Stimulated activated naive CD8-positive, alpha-beta T cell treated with anti-CD3 and anti-CD28 coated beads, Interleukin-15, amount 100 ng/mL, for 72 hours (primary cell): ENCODE measurements at regions not wholly inside any gene's neighbourhood (a gene's known extent, or its start where the extent isn't known, plus 50 kb on each side); places are given as distances from the start of the nearest gene placed in this dataset.
"Not testable (repeated sequence)": the region's sequence is repeated elsewhere in the genome, so short reads cannot be mapped to it uniquely, and the experiment has no call there.

Experiments
- ATAC-seq: fragments of 150-1000 bp; cut with Tn5 transposase; 2 replicates; pipeline ENCODE4 v1.10.0; 2021; ENCODE audit warnings: mild to moderate bottlenecking, moderate library complexity
- DNase-seq, 2 donors: peaks; one replicate each; pipeline ENCODE4 v3.0.0; 2021 to 2022
- H3K27ac Mint-ChIP-seq, 2 donors: one replicate each; pipeline ENCODE4 v1.8.0; 2022; ENCODE audit warnings: mild to moderate bottlenecking in 2 of 2, mixed read lengths in 2 of 2, moderate library complexity in 2 of 2
- H3K27me3 Mint-ChIP-seq: one replicate; pipeline ENCODE4 v1.8.0; 2022; ENCODE audit warnings: mixed read lengths
- H3K4me1 Mint-ChIP-seq: one replicate; pipeline ENCODE4 v1.8.0; 2022; ENCODE audit warnings: mild to moderate bottlenecking, mixed read lengths
- H3K4me3 Mint-ChIP-seq, 2 donors: one replicate each; pipeline ENCODE4 v1.8.0; 2022; ENCODE audit warnings: mild to moderate bottlenecking in 2 of 2, mixed read lengths in 2 of 2, moderate library complexity in 1 of 2
- H3K9me3 Mint-ChIP-seq, 2 donors: one replicate each; pipeline ENCODE4 v1.8.0; 2022; ENCODE audit warnings: mixed read lengths in 2 of 2

DNA sequence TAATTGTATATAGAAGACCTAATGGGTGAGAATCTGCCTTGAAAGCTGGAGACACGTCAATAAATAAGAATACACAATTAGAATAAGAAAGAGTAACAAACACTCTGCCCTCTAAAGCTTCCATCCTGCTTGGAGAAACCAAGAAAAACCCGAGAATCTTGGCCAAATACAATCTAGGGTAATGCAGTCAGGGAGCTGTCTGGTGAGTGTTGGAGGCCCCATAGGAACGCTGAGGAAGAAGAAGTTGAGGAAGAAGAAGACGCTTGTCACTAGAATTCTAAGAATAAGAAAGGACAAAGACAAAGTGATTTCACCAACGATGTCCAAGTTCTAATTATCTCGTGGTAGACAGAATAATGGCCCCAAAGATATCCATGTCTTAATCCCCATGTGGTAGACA lies 4485.9 kb upstream of the OR11H1 start:
- peaks cover 45 to 51% of the 10 kb centered on the region in 2 donors for H3K9me3 Mint-ChIP-seq

DNA sequence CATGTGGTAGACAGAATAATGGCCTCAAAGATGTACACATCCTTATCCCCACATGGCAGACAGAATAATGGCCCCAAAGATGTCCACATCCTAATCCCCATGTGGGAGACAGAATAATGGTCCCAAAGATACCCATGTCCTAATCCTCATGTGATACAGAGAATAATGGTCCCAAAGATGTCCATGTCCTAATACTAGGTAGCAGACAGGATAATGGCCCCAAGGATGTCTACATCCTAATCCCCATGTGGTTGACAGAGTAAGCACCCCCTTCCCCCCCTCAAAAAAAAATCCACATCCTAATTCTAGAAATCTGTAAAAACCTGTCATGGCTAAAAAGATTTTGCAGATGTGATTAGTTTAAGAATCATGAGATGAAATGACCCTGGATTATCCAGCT lies 4484.7 kb upstream of the OR11H1 start:
- not testable (repeated sequence) for ATAC-seq

More for the DNA sequence above, 4485.9 kb upstream of the OR11H1 start:
- DNase-seq = no peak
- no peaks in the 10 kb centered on the region for H3K4me1 Mint-ChIP-seq
- no peak for ATAC-seq
- no peak overlapping the region for H3K27ac Mint-ChIP-seq
- no peak overlapping the region for H3K4me3 Mint-ChIP-seq
- no peaks in the 10 kb centered on the region for H3K27me3 Mint-ChIP-seq

DNA sequence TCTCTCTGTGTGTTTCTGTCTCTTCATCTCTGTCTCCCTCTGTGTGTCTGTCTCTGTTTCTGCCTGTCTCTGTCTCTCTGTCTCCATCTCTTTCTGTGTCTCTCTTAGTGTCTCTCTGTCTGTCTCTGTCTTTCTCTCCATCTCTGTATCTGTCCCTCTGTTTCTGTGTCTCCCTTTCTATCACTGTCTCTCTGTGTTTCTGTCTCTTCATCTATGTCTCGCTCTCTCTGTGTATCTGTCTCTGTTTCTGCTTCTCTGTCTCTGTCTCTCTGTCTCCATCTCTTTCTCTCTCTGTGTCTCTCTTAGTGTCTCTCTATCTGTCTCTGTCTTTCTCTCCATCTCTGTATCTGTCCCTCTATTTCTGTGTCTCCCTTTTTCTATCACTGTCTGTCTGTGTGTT lies 4479.1 kb upstream of the OR11H1 start:
- not testable (repeated sequence) for DNase-seq, H3K4me3 Mint-ChIP-seq, H3K27me3 Mint-ChIP-seq, H3K27ac Mint-ChIP-seq, H3K4me1 Mint-ChIP-seq, ATAC-seq
- H3K9me3 Mint-ChIP-seq = peaks cover 17 to 25% of the 10 kb centered on the region in 2 donors

More for the DNA sequence above, 4484.7 kb upstream of the OR11H1 start:
- not testable (repeated sequence) for DNase-seq, H3K27me3 Mint-ChIP-seq, H3K27ac Mint-ChIP-seq, H3K4me3 Mint-ChIP-seq, H3K4me1 Mint-ChIP-seq
- peaks cover 37 to 42% of the 10 kb centered on the region in 2 donors for H3K9me3 Mint-ChIP-seq

DNA sequence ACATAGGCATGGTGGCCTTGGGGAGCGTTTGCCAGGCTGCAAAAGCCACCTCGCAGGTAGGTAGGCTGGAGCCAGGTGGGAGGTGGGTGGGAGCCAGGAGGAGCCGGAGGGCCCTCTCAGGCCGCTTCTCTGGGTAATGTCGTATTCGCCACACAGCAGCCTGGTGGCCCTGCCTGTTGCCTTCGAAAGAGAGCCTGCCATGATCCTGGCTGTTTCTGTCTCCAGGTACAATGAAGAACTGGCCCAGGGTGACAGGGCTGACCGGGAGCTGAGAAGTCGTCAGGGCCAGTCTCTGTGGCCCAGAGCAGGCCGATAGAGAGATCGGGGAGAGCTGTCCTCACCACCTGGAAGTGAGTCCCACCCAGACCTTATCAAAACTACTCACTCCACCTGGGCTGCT lies 4477.8 kb upstream of the OR11H1 start:
- ATAC-seq, H3K4me3 Mint-ChIP-seq, DNase-seq, H3K4me1 Mint-ChIP-seq, H3K27me3 Mint-ChIP-seq, H3K27ac Mint-ChIP-seq: not testable (repeated sequence)
- H3K9me3 Mint-ChIP-seq = peaks cover 19 to 35% of the 10 kb centered on the region in 2 donors

DNA sequence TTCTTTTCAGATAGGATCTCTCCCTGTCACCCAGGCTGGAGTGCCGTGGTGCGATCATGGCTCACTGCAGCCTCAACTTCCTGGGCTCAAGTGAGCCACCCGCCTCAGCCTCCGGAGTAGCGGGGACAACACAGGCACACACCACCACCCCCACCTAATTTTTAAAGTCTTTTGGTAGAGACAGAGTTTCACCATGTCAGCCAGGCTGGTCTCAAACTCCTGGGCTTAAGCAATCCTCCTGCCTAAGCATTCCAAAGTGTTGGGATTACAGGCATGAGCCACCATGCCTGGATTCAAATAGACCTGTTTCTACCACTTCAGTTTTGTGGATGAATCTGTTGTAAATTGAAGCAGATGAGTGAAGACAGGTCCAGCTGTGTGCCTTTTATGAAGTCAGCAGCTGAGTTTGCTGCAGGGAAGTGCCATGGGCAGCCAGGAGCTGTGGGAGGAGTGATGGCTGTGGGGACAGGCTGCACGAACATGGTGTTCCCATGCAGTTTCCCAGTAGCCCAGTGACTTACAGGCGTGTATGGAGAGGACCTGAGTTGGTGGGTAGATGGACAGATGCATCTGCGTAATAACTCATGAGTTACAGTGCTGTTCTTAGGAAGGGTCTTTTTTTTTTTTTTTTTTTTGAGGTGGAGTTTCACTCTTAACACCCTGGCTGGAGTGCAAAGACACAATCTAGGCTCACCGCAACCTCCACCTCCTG lies 4476.4 kb upstream of the OR11H1 start:
- not testable (repeated sequence) for H3K27me3 Mint-ChIP-seq, DNase-seq, ATAC-seq, H3K4me3 Mint-ChIP-seq, H3K4me1 Mint-ChIP-seq, H3K27ac Mint-ChIP-seq
- H3K9me3 Mint-ChIP-seq = peaks cover 30 to 47% of the 10 kb centered on the region in 2 donors

DNA sequence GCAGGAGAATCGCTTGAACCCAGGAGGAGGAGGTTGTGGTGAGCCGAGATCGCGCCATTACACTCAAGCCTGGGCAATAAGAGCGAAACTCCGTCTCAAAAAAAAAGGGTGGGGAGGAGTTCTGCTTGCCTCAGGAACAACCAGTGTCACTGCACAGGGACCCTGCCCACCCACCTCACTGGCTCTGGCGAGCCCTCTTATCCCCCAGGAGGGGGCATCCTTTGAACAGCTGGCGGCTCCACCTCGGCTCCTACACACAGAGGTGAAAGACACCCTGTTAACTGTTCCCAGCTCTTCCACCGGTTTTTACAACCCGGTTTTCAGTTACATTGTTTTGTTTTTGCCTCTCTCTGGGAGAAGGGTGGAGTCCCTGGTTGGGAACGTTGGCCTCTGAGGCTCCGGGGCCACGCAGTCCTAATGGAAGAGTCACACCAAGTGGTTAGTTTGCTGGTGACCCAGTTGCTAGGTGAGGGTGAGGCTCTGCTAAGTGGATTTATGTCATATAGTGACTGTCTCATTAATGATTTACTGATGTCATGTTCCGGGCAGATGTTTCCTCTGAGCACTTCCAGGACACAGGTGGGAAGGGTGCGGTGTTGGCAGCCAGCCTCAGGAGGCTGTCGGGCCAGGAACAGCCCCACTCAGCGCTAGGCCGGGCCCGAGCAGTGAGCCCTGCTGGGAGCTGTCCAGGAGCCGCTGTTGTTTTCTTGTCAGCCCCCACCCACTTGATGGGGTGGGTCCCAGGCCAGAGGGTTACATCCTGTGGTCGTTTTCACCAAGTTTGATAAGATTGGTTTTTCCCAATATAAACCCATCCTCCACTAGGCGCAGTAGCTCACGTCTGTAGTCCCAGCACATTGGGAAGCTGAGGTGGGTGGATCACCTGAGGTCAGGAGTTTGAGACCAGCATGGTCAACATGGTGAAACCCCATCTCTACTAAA lies 4474.3 kb upstream of the OR11H1 start:
- peaks cover 33 to 50% of the 10 kb centered on the region in 2 donors for H3K9me3 Mint-ChIP-seq
- not testable (repeated sequence) for H3K4me3 Mint-ChIP-seq, H3K27me3 Mint-ChIP-seq, H3K27ac Mint-ChIP-seq, H3K4me1 Mint-ChIP-seq, DNase-seq, ATAC-seq

DNA sequence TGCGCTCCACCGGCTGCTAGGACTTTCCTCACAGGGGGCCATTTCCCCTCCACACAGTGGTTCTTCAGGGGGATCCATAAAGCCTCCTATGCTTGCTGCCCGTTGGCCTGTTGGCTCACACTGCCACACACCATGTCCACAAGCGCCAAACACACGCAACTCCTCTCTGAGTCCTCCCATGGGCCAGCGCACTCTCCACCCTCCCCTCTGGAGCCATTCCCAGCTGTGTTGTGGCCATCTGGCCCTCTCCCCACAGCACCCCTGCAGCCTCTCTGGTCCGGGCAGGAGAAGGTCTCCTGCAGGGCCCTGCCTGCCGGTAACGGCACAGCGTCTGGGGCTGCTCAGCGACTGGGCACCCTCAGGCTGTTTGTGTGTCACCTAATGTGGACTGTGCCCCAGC lies 4473.3 kb upstream of the OR11H1 start:
- peak; percentile 16 for ATAC-seq
- H3K27me3 Mint-ChIP-seq, H3K4me3 Mint-ChIP-seq, H3K27ac Mint-ChIP-seq, DNase-seq, H3K4me1 Mint-ChIP-seq: not testable (repeated sequence)
- H3K9me3 Mint-ChIP-seq = peaks cover 27 to 47% of the 10 kb centered on the region in 2 donors

DNA sequence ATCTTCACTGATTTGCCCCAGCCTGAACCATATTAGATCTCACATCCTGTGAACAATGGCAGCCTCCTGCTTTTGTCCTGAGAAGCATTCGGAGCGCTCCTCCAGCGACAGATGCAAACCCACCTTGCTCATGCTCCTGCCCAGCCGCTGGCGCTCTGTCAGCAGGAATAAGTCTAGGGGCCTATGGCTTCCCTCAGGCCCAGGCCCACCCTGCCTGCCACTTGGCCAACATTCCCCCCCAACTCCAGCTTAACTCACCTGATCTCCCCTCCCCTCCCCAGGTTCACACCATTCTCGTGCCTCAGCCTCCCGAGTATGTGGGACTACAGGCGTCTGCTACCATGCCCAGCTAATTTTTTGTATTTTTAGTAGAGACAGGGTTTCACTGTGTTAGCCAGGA lies 4472.8 kb upstream of the OR11H1 start:
- H3K4me3 Mint-ChIP-seq, H3K27me3 Mint-ChIP-seq, ATAC-seq, DNase-seq, H3K27ac Mint-ChIP-seq, H3K4me1 Mint-ChIP-seq: not testable (repeated sequence)
- H3K9me3 Mint-ChIP-seq = peaks cover 27 to 49% of the 10 kb centered on the region in 2 donors

DNA sequence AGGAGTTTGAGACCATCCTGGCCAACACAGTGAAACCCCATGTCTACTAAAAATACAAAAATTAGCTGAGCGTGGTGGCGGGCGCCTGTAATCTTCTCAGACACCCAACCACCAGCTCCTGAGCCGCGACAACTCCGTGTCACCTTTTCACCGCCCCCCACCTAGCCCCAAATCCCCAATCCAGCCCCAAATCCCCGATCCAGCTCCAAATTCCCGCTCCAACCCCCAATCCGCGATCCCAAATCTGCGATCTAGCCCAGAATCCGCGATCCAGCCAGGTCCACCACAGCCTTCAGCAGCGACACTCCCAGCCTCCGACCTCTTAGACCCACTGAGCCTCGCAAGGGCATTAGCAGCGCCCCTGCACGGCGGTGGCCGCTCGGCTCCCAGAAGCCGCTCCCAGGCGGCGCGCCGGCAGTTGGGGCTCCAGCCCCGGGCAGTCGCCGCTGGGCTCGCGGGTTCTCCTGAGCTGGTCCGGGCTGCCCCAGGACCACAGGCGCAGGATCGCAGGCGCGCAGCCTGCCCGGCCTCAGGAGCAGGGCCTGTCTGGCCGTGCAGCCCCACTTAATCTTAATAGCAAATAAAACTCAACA lies 4469.9 kb upstream of the OR11H1 start:
- H3K4me1 Mint-ChIP-seq, DNase-seq, H3K27ac Mint-ChIP-seq, H3K4me3 Mint-ChIP-seq, ATAC-seq, H3K27me3 Mint-ChIP-seq: not testable (repeated sequence)
- H3K9me3 Mint-ChIP-seq = peaks cover 30 to 66% of the 10 kb centered on the region in 2 donors

DNA sequence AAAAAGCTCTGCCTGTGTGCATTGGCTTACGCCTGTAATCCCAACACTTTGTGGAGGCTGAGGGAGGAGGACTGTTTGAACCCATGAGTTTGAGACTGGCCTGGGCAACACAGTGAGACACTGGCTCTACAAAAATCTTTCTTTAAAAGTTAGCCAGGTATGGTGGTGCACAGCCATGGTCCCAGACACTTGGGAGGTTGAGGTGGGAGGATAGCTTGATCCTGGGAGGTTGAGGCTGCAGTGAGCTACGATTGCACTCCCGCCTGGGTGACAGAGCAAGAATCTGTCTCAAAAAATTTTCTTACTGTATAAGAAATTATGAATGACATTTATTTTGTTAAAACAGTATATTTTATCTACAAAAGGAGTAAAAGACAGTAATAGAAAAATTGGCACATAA lies 4468.9 kb upstream of the OR11H1 start:
- peaks cover 34 to 66% of the 10 kb centered on the region in 2 donors for H3K9me3 Mint-ChIP-seq
- not testable (repeated sequence) for H3K27me3 Mint-ChIP-seq, ATAC-seq, H3K4me3 Mint-ChIP-seq, H3K4me1 Mint-ChIP-seq, H3K27ac Mint-ChIP-seq, DNase-seq

DNA sequence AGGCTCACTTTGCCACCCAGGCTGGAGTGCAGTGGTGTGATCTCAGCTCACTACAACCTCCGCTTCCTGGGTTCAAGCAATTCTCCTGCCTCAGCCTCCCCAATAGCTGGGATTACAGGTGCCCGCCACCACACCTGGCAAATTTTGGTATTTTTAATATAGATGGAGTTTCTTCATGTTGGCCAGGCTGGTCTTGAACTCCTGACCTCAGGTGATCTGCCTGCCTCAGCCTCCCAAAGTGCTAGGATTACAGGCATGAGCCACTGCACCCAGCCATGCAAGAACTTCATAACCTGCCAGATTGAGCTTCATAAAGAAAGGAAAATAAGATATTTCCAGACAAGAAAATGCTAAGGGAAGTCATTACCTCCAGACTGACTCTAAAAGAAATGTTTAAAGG lies 4467.2 kb upstream of the OR11H1 start:
- H3K27ac Mint-ChIP-seq, H3K4me3 Mint-ChIP-seq, ATAC-seq, H3K27me3 Mint-ChIP-seq, H3K4me1 Mint-ChIP-seq, DNase-seq: not testable (repeated sequence)
- peaks cover 42 to 67% of the 10 kb centered on the region in 2 donors for H3K9me3 Mint-ChIP-seq

DNA sequence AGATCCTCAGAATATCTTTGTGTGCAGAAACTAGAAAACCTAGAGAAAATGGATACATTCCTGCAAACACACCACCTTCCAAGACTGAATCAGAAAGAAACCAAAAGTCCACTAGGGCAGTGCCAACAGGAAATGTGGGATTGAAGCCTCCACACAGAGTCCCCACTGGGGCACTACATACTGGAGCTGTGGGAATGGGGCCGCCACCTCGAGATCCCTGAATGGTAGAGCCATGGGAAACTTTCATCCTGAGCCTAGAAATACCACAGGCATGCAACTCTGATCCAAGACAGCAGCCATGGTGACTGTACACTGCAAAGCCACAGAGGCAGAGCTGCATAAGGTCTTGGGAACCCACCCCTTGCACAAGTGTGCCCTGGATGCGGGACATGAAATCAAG lies 4465.5 kb upstream of the OR11H1 start:
- H3K9me3 Mint-ChIP-seq = peaks cover 43 to 70% of the 10 kb centered on the region in 2 donors
- not testable (repeated sequence) for H3K4me1 Mint-ChIP-seq, H3K4me3 Mint-ChIP-seq, H3K27ac Mint-ChIP-seq, H3K27me3 Mint-ChIP-seq, ATAC-seq, DNase-seq

DNA sequence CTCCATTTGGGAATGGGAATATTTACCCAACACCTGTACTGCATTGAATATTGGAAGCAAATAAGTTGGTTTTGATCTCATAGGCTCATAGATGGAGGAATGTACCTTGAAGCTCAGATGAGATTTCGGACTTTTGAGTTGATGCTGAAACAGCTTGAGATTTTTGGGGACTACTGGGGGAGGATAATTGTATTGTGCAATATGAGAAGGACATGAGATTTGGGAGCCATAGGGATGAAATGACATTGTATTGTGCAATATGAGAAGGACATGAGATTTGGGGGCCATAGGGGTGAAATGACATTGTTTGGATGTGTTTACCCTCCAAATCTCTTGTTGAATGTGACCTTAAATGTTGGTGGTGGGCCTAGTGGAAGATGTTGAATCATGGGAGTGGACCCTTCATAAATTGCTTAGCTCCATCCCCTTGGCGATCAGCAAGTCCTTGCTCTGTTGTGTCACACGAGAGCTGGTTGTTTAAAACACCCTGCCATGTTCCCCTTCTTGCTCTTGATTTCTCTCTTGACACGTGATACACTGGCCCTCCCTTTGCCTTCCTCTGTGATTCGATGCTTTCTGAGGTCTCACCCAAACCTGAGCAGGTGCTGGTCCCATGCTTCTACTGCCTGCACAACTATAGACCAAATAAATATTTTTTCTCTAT lies 4464.8 kb upstream of the OR11H1 start:
- ATAC-seq, H3K4me1 Mint-ChIP-seq, H3K27ac Mint-ChIP-seq, DNase-seq, H3K4me3 Mint-ChIP-seq, H3K27me3 Mint-ChIP-seq: not testable (repeated sequence)
- H3K9me3 Mint-ChIP-seq = peaks cover 45 to 70% of the 10 kb centered on the region in 2 donors

DNA sequence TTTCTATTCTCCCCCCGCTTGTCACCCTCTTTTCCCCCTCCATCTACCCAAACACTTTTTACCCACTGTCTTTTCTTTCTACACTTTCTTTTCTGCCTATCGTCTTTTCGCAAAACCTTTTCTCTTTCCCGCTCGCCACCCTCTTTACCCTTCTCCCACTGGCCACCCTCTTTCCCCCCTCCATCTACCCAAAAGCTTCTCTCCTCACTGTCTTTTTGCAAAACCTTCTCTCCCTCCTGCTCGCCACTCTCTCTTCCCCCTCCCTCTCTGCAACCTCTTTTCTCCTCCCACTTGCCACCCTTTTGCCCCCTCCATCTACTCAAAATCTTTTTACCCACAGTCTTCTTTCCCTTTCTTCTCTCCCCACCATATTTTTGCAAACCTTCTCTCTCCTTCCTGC lies 4462.8 kb upstream of the OR11H1 start:
- H3K27ac Mint-ChIP-seq, H3K4me3 Mint-ChIP-seq, H3K4me1 Mint-ChIP-seq, DNase-seq, ATAC-seq, H3K27me3 Mint-ChIP-seq: not testable (repeated sequence)
- peaks cover 46 to 65% of the 10 kb centered on the region in 2 donors for H3K9me3 Mint-ChIP-seq

DNA sequence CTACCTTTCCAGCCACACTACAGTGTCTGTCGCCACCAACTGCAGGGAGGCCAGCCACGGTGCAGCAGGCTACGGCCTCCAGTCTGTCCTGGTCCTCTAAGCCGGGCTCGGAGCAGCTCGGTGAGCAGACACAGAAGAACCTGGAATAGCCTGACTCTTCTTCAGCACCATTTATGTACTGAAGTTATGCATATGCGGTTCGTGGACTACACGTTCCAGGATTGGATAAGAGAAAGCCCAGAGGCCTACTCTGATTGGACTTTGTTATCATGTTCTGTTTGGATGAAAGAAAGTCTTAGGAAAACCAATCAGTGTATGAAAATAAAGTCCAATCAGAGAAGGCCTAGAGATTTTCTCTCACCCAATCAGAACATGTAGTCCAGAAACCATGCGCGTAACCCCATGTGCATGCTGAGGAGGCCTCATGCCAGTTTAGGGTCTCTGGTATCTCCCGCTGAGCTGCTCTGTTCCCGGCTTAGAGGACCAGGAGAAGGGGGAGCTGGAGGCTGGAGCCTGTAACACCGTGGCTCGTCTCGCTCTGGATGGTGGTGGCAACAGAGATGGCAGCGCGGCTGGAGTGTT lies 4462.0 kb upstream of the OR11H1 start:
- DNase-seq, H3K4me1 Mint-ChIP-seq, ATAC-seq, H3K27ac Mint-ChIP-seq, H3K27me3 Mint-ChIP-seq, H3K4me3 Mint-ChIP-seq: not testable (repeated sequence)
- peaks cover 46 to 60% of the 10 kb centered on the region in 2 donors for H3K9me3 Mint-ChIP-seq
